Liver (tissue), 3 donors: ENCODE measurements at regions not wholly inside any gene's neighbourhood (a gene's known extent, or its start where the extent isn't known, plus 50 kb on each side); places are given as distances from the start of the nearest gene placed in this dataset.
A peak's percentile ranks its signal among the peaks of the same experiment; 100 is the strongest.

Source experiments
- CTCF ChIP-seq: fragments of 150-350 bp; IDR thresholded peaks from 2 replicates; pipeline ENCODE4 v1.5.1; 2017; ENCODE audit warnings: improper control_type of control experiment, low read depth, low read length; ENCODE audit not compliant: missing input control
- EGR1 ChIP-seq, 2 donors: IDR thresholded peaks; 2 replicates each; pipeline ENCODE4 v1.6.1; 2016 to 2018; ENCODE audit warnings: antibody characterized with exemption in 2 of 2, low read depth in 2 of 2
- FOXA1 ChIP-seq: IDR thresholded peaks from 2 replicates; pipeline ENCODE4 v1.6.1; 2016; ENCODE audit warnings: antibody characterized with exemption
- GABPA ChIP-seq, 2 donors: IDR thresholded peaks in 1 of 2; conservative IDR thresholded peaks in 1 of 2; 2 replicates each; pipeline ENCODE4 v1.6.1; 2016; ENCODE audit warnings: antibody characterized with exemption in 2 of 2, mild to moderate bottlenecking in 1 of 2, moderate library complexity in 1 of 2
- HNF4A ChIP-seq, 2 donors: conservative IDR thresholded peaks; 2 replicates each; pipeline ENCODE4 v1.6.1; 2016; ENCODE audit warnings: antibody characterized with exemption in 2 of 2, mild to moderate bottlenecking in 2 of 2
- MAX ChIP-seq: IDR thresholded peaks from 2 replicates; pipeline ENCODE4 v1.6.1; 2016; ENCODE audit warnings: antibody characterized with exemption
- REST ChIP-seq: IDR thresholded peaks from 2 replicates; pipeline ENCODE4 v1.6.1; 2016; ENCODE audit warnings: antibody characterized with exemption, mild to moderate bottlenecking
- YY1 ChIP-seq: IDR thresholded peaks from 2 replicates; pipeline ENCODE4 v1.6.1; 2016; ENCODE audit warnings: antibody characterized with exemption, mild to moderate bottlenecking
- ZBTB33 ChIP-seq: IDR thresholded peaks from 2 replicates; pipeline ENCODE4 v1.6.1; 2016; ENCODE audit warnings: antibody characterized with exemption
- TF ChIP-seq, protein P1 (sequence below): IDR thresholded peaks from 2 replicates; pipeline ENCODE4 v1.6.1; 2016; ENCODE audit warnings: antibody characterized with exemption
- donor health status: healthy.
- donor health status: healthy.

DNA sequence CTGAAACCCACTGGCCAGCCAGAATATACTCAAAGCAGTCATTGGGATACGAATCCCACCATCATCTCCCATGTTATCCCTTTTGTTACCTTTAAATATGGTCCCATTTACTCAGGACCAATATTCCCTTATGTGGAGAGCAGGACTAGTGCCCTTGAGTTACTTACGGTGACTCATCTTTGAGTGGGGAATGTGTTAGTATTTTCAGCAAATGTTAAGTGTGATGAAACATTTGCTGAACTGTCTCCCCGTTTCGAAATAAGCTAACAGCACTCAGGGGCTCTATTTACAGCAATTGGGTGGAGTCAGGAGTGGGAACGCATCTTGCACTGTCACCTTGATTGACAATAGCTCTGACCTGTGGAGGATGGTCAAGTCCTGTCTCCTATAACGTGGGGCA lies 67.4 kb downstream of the CTSL start:
- TF ChIP-seq REST (peak; percentile 88), CTCF (no peak), HNF4A (conservative IDR thresholded peaks at IDR 0.05) (peak; percentile 83 to 89), MAX (peak; percentile 83), EGR1 (IDR thresholded peaks at IDR 0.05; ENCODE audit: low read depth in 2 of 2) (no peak), ZBTB33 (peak; percentile 88), FOXA1 (peak; percentile 81), YY1 (peak; percentile 71), GABPA (IDR thresholded peaks at IDR 0.05 in 1 of 2, conservative IDR thresholded peaks at IDR 0.05 in 1 of 2) (peak in 1 of 2 donors; percentile 39)
- TF ChIP-seq, protein P1, sequence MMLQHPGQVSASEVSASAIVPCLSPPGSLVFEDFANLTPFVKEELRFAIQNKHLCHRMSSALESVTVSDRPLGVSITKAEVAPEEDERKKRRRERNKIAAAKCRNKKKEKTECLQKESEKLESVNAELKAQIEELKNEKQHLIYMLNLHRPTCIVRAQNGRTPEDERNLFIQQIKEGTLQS: peak; percentile 99
